SU-DHL-6 (cell line): ENCODE measurements at regions not wholly inside any gene's neighbourhood (a gene's known extent, or its start where the extent isn't known, plus 50 kb on each side); places are given as distances from the start of the nearest gene placed in this dataset.

Source experiments
- H2AFZ ChIP-seq: fragments of 200-600 bp; sonication (generic); 2 replicates; pipeline ENCODE4 v1.6.1; 2014; ENCODE audit warnings: low read depth, mild to moderate bottlenecking, moderate library complexity, mixed read lengths, antibody characterized with exemption, low read length; ENCODE audit not compliant: severe bottlenecking
- H3F3A ChIP-seq: fragments of 200-600 bp; shearing (Covaris generic); 2 replicates; pipeline ENCODE4 v1.6.0; 2016; ENCODE audit warnings: antibody characterized with exemption, mild to moderate bottlenecking; ENCODE audit not compliant: insufficient read depth
- H3K27ac ChIP-seq: fragments of 200-600 bp; sonication (generic); 2 replicates; pipeline ENCODE4 v1.5.1; 2016; ENCODE audit warnings: low read depth, mild to moderate bottlenecking, low read length, moderate library complexity, mixed read lengths
- H3K27me3 ChIP-seq: fragments of 200-600 bp; sonication (generic), shearing (Covaris generic); 2 replicates; pipeline ENCODE4 v1.6.0; 2014; ENCODE audit warnings: mild to moderate bottlenecking, low read length
- H3K36me3 ChIP-seq: fragments of 200-600 bp; sonication (generic); 2 replicates; pipeline ENCODE4 v1.6.1; 2014; ENCODE audit warnings: mild to moderate bottlenecking, low read length, mixed read lengths
- H3K4me2 ChIP-seq: fragments of 300-600, 200-600 bp; shearing (Covaris generic), sonication (generic); 2 replicates; pipeline ENCODE4 v1.6.0; 2014; ENCODE audit warnings: low read length, low read depth, mild to moderate bottlenecking; ENCODE audit not compliant: poor library complexity, severe bottlenecking
- H3K4me3 ChIP-seq: fragments of 200-600 bp; sonication (generic); 2 replicates; pipeline ENCODE4 v1.5.1; 2014; ENCODE audit warnings: antibody characterized with exemption, low read length, mild to moderate bottlenecking, mixed read lengths; ENCODE audit not compliant: insufficient read depth, poor library complexity, severe bottlenecking
- H3K79me2 ChIP-seq: fragments of 200-600 bp; sonication (generic); 2 replicates; pipeline ENCODE4 v1.6.1; 2014; ENCODE audit warnings: mild to moderate bottlenecking, low read length, moderate library complexity; ENCODE audit not compliant: insufficient read depth
- H3K9ac ChIP-seq: fragments of 200-600 bp; sonication (generic); 2 replicates; pipeline ENCODE4 v1.7.0; 2014; ENCODE audit warnings: mild to moderate bottlenecking, low read length
- H3K9me2 ChIP-seq: fragments of 200-600 bp; sonication (generic); replicated peaks from 2 replicates; pipeline ENCODE4 v1.6.1; 2014; ENCODE audit warnings: low read length; ENCODE audit not compliant: insufficient read depth
- H3K9me3 ChIP-seq: fragments of 200-600 bp; sonication (generic); 2 replicates; pipeline ENCODE4 v1.6.1; 2014; ENCODE audit warnings: low read length, mixed read lengths; ENCODE audit not compliant: insufficient read depth
- H4K20me1 ChIP-seq: fragments of 200-600 bp; sonication (generic); 2 replicates; pipeline ENCODE4 v1.6.1; 2014; ENCODE audit warnings: low read depth, mild to moderate bottlenecking, antibody characterized with exemption, low read length, moderate library complexity, mixed read lengths
- EZH2phosphoT487 ChIP-seq: fragments of 200-600 bp; sonication (generic), shearing (Covaris generic); conservative IDR thresholded peaks from 2 replicates; pipeline ENCODE4 v1.6.1; 2018; ENCODE audit warnings: mild to moderate bottlenecking, antibody characterized with exemption, low read length, moderate library complexity, mixed read lengths
- TF ChIP-seq, protein P1 (sequence below): fragments of 200-600 bp; sonication (generic); IDR thresholded peaks from one replicate; pipeline ENCODE4 v1.5.1; 2017; ENCODE audit warnings: antibody characterized with exemption, mild to moderate bottlenecking, low read length, moderate library complexity; ENCODE audit not compliant: insufficient read depth, poor library complexity, severe bottlenecking

DNA sequence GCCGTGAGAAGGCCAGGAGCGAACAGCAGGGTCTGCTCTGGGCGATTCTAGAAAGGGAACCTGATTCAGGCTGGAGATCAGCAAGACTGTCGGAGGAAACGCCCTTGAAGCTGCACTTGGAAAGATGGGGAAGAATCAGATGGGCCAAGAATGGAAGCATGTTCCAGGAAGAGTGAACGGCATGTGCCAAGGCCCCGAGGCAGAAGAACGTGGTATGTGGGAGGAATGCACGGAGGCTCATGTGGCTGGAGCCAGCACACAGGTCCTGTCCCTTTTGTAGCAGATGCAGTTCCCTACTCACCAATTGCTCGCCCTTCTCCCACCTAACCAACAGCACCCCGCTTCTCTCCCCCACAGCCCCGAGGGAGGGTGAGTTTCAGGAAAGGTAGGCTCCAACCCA lies 180.6 kb downstream of the TFAP2C start:
- Histone ChIP-seq H3K79me2 (no peaks in the 10 kb centered on the region), H3K27me3 (no peaks in the 10 kb centered on the region), H3K9me2 (no peaks in the 10 kb centered on the region), H3K4me2 (no peak overlapping the region), H3K9me3 (no peaks in the 10 kb centered on the region), H3K36me3 (no peaks in the 10 kb centered on the region), H2AFZ (no peak overlapping the region), H4K20me1 (no peaks in the 10 kb centered on the region), H3F3A (no peaks in the 10 kb centered on the region), H3K9ac (no peak overlapping the region), H3K27ac (no peak overlapping the region), H3K4me3 (no peak overlapping the region)
- TF ChIP-seq, protein P1, sequence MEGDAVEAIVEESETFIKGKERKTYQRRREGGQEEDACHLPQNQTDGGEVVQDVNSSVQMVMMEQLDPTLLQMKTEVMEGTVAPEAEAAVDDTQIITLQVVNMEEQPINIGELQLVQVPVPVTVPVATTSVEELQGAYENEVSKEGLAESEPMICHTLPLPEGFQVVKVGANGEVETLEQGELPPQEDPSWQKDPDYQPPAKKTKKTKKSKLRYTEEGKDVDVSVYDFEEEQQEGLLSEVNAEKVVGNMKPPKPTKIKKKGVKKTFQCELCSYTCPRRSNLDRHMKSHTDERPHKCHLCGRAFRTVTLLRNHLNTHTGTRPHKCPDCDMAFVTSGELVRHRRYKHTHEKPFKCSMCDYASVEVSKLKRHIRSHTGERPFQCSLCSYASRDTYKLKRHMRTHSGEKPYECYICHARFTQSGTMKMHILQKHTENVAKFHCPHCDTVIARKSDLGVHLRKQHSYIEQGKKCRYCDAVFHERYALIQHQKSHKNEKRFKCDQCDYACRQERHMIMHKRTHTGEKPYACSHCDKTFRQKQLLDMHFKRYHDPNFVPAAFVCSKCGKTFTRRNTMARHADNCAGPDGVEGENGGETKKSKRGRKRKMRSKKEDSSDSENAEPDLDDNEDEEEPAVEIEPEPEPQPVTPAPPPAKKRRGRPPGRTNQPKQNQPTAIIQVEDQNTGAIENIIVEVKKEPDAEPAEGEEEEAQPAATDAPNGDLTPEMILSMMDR, result no peak
- no peak for TF ChIP-seq EZH2phosphoT487

DNA sequence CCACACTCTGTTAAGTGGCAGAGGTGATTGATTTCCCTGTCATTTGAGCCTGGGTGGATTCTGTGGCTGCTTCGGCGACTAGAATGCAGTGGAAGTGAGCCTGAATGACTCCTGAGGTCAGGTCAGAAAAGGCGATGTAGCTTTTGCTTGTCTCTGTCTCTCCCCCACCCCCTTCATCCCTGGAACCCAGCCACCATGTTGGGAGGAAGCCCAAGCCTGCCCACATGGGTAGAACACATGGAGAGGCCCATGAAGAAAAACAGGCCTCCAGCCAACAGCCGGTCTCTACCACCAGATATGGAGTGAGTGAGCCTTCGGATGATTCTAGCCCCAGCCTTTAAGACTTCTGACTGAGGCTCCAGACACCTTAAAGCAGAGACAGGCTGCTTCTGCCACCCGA lies 181.0 kb downstream of the TFAP2C start:
- no peaks in the 10 kb centered on the region for H3K79me2 ChIP-seq
- H3K27me3 ChIP-seq, result no peaks in the 10 kb centered on the region
- H3K27ac ChIP-seq, result no peak overlapping the region
- no peaks in the 10 kb centered on the region for H3K9me3 ChIP-seq
- TF ChIP-seq, protein P1, result no peak
- no peak for TF ChIP-seq EZH2phosphoT487
- no peaks in the 10 kb centered on the region for H3K36me3 ChIP-seq
- no peak overlapping the region for H3K4me3 ChIP-seq
- H3K9me2 ChIP-seq, result no peaks in the 10 kb centered on the region
- no peak overlapping the region for H3K9ac ChIP-seq
- no peaks in the 10 kb centered on the region for H3F3A ChIP-seq
- H2AFZ ChIP-seq, result no peak overlapping the region
- H3K4me2 ChIP-seq, result no peak overlapping the region
- no peaks in the 10 kb centered on the region for H4K20me1 ChIP-seq

DNA sequence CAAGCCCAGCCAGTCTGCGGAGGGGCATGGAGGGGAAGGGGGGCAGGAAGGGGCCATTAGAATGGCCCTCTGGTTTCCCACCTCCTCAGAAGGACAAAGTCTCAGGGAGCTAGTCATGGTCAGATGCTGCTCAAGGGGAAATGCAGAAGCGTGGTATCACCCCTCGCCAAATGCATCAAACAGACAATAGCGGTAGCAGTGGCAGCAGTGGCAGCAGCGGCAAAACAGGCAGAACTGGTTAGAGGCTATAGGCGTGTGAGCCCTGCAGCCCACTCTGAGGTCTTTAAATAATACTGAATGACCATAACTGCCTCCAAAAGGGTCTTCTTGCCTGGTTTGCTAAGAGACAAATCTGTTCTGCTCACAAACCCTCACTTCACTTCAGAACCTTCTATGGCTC lies 186.7 kb downstream of the TFAP2C start:
- no peak overlapping the region for H3K27ac ChIP-seq

More for the DNA sequence above, 186.7 kb downstream of the TFAP2C start:
- no peaks in the 10 kb centered on the region for H3K9me2 ChIP-seq
- no peaks in the 10 kb centered on the region for H4K20me1 ChIP-seq
- H3K4me2 ChIP-seq, result no peak overlapping the region
- no peaks in the 10 kb centered on the region for H3K36me3 ChIP-seq
- H3K9ac ChIP-seq, result no peak overlapping the region
- no peaks in the 10 kb centered on the region for H3F3A ChIP-seq
- H2AFZ ChIP-seq, result no peak overlapping the region
- no peaks in the 10 kb centered on the region for H3K79me2 ChIP-seq
- TF ChIP-seq, protein P1, result no peak
- TF ChIP-seq EZH2phosphoT487, result no peak
- no peaks in the 10 kb centered on the region for H3K9me3 ChIP-seq
- no peak overlapping the region for H3K4me3 ChIP-seq
- no peaks in the 10 kb centered on the region for H3K27me3 ChIP-seq
